A673 (cell line): ENCODE measurements at regions not wholly inside any gene's neighbourhood (a gene's known extent, or its start where the extent isn't known, plus 50 kb on each side); places are given as distances from the start of the nearest gene placed in this dataset.

Experiments used
- BruUV-seq: library from RNA; stranded (reverse); fragments of 400-500 nt; replicated peaks from 2 replicates; lab custom pipeline; 2021; lab: Mats Ljungman, UMichigan
- CTCF ChIA-PET: fragments of 300-600 bp; sonication (Branson Sonifier 250); formaldehyde crosslinking; loops from one replicate; lab custom pipeline; 2022; ENCODE audit warnings: antibody characterized with exemption; lab: Charles Lee
- POLR2A ChIA-PET: fragments of 300-600 bp; sonication (Branson Sonifier 250); formaldehyde crosslinking; loops from one replicate; lab custom pipeline; 2022; ENCODE audit warnings: antibody characterized with exemption; ENCODE audit not compliant: low non-redundant PET; lab: Charles Lee
- DNase-seq: peaks from one replicate; pipeline ENCODE4 v3.0.0-alpha.2; 2015; ENCODE audit warnings: low spot score
- H3K27ac ChIP-seq: fragments of 200-600 bp; sonication (generic); 2 replicates; pipeline ENCODE4 v1.5.1; 2016; ENCODE audit warnings: mixed run types, low read depth, mild to moderate bottlenecking, mixed read lengths, antibody characterized with exemption, low read length; ENCODE audit not compliant: poor library complexity, severe bottlenecking
- H3K27me3 ChIP-seq: fragments of 200-600 bp; sonication (generic); replicated peaks from 2 replicates; pipeline ENCODE4 v1.6.1; 2017; ENCODE audit warnings: mixed run types, low read depth, mild to moderate bottlenecking, mixed read lengths, antibody characterized with exemption, low read length; ENCODE audit not compliant: insufficient read depth, poor library complexity
- H3K36me3 ChIP-seq: fragments of 200-600 bp; sonication (generic); 2 replicates; pipeline ENCODE4 v1.6.1; 2016; ENCODE audit warnings: mixed run types, mild to moderate bottlenecking, mixed read lengths, antibody characterized with exemption, low read length; ENCODE audit not compliant: insufficient read depth, poor library complexity, severe bottlenecking
- H3K4me1 ChIP-seq: fragments of 200-600 bp; sonication (generic); 2 replicates; pipeline ENCODE4 v1.6.1; 2017; ENCODE audit warnings: mixed run types, mild to moderate bottlenecking, mixed read lengths, antibody characterized with exemption, low read length; ENCODE audit not compliant: insufficient read depth, poor library complexity, severe bottlenecking
- H3K4me3 ChIP-seq: fragments of 200-600 bp; sonication (generic); 2 replicates; pipeline ENCODE4 v1.5.1; 2016; ENCODE audit warnings: low read depth, mixed run types, mild to moderate bottlenecking, mixed read lengths, low read length; ENCODE audit not compliant: poor library complexity, severe bottlenecking
- H3K9me3 ChIP-seq: fragments of 200-600 bp; sonication (generic); 2 replicates; pipeline ENCODE4 v1.6.1; 2016; ENCODE audit warnings: mixed run types, low read depth, mild to moderate bottlenecking, mixed read lengths, antibody characterized with exemption, low read length; ENCODE audit not compliant: poor library complexity, severe bottlenecking
- EZH2 ChIP-seq: fragments of 200-600 bp; sonication (generic); IDR thresholded peaks from 2 replicates; pipeline ENCODE4 v1.6.1; 2017; ENCODE audit warnings: borderline replicate concordance, low read depth, mild to moderate bottlenecking, mixed read lengths, antibody characterized with exemption, low read length; ENCODE audit not compliant: poor library complexity, severe bottlenecking
- intact Hi-C: fragments of 100-400 bp; cut with micrococcal nuclease; formaldehyde crosslinking; loops from one replicate; pipeline ENCODE4 v1.10.0; 2022; ENCODE audit not compliant: unreplicated experiment
- TF ChIP-seq, protein P1 (sequence below): fragments of 300-800, 200-600 bp; sonication (generic); conservative IDR thresholded peaks from 2 replicates; pipeline ENCODE4 v1.5.1; 2017; ENCODE audit warnings: low read depth, mild to moderate bottlenecking, antibody characterized with exemption, low read length, moderate library complexity, mixed read lengths

DNA sequence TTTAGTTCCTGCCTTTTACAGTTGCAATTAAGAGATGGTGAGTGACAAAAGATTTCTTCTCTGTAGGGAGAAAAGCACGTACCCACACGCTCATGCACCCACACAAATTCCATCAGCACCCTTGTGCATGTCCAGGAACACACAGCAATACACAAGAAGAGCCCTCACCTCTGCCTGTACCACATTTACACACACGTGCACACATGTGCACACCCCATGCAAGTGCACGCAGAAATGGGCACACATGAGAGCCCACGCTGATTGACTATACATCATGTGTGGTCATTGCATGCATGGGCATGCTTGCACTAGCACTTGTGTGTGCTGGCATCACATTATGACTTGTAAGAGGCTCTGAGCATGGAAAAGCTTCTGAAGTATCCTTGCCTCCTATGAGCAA, 70.5 kb downstream of the SERPINA3 start:
- POLR2A ChIA-PET = no interaction called here
- Histone ChIP-seq H3K27me3 (no peaks in the 10 kb centered on the region), H3K9me3 (no peaks in the 10 kb centered on the region), H3K4me3 (no peak overlapping the region), H3K4me1 (no peaks in the 10 kb centered on the region), H3K36me3 (no peaks in the 10 kb centered on the region), H3K27ac (no peak overlapping the region)
- DNase-seq = no peak
- CTCF ChIA-PET = no interaction called here
- TF ChIP-seq EZH2 = no peak
- TF ChIP-seq, protein P1, sequence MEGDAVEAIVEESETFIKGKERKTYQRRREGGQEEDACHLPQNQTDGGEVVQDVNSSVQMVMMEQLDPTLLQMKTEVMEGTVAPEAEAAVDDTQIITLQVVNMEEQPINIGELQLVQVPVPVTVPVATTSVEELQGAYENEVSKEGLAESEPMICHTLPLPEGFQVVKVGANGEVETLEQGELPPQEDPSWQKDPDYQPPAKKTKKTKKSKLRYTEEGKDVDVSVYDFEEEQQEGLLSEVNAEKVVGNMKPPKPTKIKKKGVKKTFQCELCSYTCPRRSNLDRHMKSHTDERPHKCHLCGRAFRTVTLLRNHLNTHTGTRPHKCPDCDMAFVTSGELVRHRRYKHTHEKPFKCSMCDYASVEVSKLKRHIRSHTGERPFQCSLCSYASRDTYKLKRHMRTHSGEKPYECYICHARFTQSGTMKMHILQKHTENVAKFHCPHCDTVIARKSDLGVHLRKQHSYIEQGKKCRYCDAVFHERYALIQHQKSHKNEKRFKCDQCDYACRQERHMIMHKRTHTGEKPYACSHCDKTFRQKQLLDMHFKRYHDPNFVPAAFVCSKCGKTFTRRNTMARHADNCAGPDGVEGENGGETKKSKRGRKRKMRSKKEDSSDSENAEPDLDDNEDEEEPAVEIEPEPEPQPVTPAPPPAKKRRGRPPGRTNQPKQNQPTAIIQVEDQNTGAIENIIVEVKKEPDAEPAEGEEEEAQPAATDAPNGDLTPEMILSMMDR = no peak
- no TSS peak for BruUV-seq
- intact Hi-C loops = no loop called here

DNA sequence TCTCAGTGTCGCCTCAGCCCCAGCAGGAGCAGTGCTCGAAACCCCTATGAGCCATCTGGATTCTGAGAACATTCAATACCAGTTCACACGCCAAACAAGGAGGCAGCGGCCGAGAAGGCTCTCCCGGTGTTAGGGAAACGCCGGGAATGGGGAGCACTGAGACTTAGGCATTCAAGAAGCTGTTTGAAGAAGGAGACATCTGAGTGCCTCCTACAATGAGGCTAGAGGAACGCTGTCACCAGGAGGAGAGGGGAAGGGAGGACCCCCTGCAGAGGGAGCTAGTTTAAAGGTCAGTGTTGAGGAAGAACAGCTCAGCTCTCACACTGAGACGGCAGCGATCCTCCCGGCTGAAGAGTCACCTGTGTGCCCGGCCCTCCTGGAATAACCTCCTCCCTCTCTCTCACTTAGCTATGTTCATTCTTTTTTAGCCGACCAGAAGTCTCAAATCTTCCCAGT, 69.9 kb downstream of the SERPINA3 start:
- POLR2A ChIA-PET = no interaction called here

DNA sequence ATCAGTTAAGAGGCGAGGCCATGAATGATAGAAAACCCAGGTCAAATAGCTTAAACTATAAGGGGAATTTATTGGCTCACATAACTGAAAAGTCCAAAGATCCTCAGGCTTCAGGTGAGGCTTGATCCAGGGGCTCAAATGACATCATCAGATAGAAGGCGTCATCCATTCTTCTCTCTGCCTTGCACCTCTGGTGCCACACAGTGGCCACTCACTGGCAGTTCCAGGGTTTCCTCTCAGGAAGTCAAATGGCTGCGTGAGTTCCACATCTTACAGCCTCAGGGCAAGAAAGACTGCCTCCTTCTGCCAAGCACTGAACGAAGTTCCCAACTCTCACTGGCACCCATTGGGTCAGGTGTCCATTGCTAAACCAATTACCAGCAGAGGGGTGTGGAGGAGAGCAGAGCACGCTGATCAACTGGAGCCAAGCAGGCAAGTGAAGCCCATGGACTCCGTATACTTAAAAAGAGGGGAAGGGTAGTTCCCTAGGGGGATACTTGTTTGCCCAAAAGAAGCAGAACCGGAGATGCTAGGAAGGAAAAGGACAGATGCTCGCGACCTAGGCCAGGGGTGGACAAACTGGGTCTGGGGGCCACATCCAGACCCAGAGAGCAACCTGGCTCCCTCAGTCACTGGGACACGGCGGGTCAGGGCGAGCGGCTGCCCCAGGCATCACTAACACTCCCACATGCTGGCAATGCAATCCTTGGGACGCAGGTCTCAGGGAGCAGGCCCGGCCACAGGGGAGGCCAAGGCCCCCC, 69.3 kb downstream of the SERPINA3 start:
- intact Hi-C loops = no loop called here

More for the DNA sequence above, 69.9 kb downstream of the SERPINA3 start:
- DNase-seq = no peak
- intact Hi-C loops = no loop called here
- Histone ChIP-seq H3K4me1 (no peaks in the 10 kb centered on the region), H3K27ac (no peak overlapping the region), H3K36me3 (no peaks in the 10 kb centered on the region), H3K27me3 (no peaks in the 10 kb centered on the region), H3K9me3 (no peaks in the 10 kb centered on the region), H3K4me3 (no peak overlapping the region)
- TF ChIP-seq, protein P1 = no peak
- no TSS peak for BruUV-seq
- CTCF ChIA-PET = no interaction called here

More for the DNA sequence above, 69.3 kb downstream of the SERPINA3 start:
- Histone ChIP-seq H3K27ac (no peak overlapping the region), H3K4me3 (no peak overlapping the region), H3K36me3 (no peaks in the 10 kb centered on the region), H3K9me3 (no peaks in the 10 kb centered on the region), H3K27me3 (no peaks in the 10 kb centered on the region), H3K4me1 (no peaks in the 10 kb centered on the region)
- CTCF ChIA-PET = no interaction called here
- peak; percentile 56 for DNase-seq
- TF ChIP-seq, protein P1 = peak; percentile 64
- TF ChIP-seq EZH2 = no peak
- POLR2A ChIA-PET = no interaction called here
- BruUV-seq = no TSS peak
